ENCODE measurements at regions not wholly inside any gene's neighbourhood (a gene's known extent, or its start where the extent isn't known, plus 50 kb on each side); places are given as distances from the start of the nearest gene placed in this dataset. TPM values are rescaled to one million over a fixed set of nuclear protein-coding genes. Genes with fewer than 3 reads are reported as not detected.
"Not testable (repeated sequence)": the region's sequence is repeated elsewhere in the genome, so short reads cannot be mapped to it uniquely, and the experiment has no call there.

DNA sequence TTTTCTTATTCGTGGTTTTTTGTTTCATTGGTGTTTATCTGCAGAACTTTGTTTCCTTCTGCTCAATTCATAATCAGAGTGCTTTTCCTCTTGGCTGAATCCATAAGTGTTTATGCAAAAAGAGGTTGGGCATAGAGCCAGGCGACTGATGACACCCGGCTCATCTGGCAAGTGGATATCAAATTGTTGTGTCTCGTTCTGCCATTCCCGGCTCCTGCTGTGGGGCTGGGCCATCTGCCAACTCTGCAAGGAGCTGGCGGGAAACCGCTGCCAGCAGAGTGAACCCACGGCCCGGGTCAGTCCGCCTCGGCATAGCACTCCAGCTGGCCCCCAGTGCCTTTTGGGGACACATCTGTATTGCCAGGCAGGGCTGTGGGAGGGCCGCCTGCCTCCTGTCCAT, 83.0 kb upstream of the ROPN1B start:
- peak; percentile 74 for DNase-seq (ENCODE audit: low spot score)
- ATAC-seq; intact Hi-C loops (cut with DNase I): not testable (repeated sequence)

DNA sequence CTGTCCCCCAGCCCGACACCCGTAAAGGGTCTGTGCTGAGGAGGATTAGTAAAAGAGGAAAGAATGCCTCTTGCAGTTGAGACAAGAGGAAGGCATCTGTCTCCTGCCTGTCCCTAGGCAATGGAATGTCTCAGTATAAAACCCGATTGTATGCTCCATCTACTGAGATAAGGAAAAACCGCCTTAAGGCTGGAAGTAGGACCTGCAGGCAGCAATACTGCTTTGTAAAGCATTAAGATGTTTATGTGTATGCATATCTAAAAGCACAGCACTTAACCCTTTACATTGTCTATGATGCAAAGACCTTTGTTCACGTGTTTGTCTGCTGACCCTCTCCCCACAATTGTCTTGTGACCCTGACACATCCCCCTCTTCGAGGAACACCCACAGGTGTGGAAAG, 69.8 kb upstream of the ROPN1B start:
- intact Hi-C loops (cut with DNase I); ATAC-seq; DNase-seq (ENCODE audit: low spot score): not testable (repeated sequence)

- intact Hi-C loops (cut with DNase I); ATAC-seq: not testable (repeated sequence)
Measured at GRCh38 chr3:125901473-125901872, 67.5 kb upstream of the ROPN1B start.

DNA sequence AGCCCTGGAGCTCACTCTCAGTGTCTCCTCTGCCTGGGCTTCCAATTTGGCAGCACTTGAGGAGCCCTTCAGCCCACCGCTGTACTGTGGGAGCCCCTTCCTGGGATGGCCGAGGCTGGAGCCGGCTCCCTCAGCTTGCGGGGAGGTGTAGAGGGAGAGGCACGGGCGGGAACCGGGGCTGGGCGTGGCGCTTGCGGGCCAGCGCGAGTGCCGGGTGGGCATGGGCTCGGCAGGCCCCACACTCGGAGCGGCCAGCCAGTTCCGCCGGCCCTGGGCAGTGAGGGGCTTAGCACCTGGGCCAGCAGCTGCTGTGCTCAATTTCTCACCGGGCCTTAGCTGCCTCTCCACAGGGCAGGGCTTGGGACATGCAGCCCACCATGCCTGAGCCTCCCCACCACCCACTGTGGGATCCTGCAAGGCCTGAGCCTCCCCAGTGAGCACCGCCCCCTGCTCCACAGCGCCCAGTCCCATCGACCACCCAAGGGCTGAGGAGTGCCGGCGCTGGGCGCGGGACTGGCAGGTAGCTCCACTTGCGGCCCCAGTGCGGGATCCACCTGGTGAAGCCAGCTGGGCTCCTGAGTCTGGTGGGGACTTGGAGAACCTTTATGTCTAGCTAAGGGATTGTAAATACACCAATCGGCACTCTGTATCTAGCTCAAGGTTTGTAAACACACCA, 65.1 kb upstream of the ROPN1B start:
- ATAC-seq; DNase-seq (ENCODE audit: low spot score): not testable (repeated sequence)

More at GRCh38 chr3:125901473-125901872, 67.5 kb upstream of the ROPN1B start:
- not testable (repeated sequence) for DNase-seq (ENCODE audit: low spot score)

GRCh38 chr3:125907279-125907678, 61.7 kb upstream of the ROPN1B start:
- DNase-seq (ENCODE audit: low spot score); ATAC-seq; intact Hi-C loops (cut with DNase I): not testable (repeated sequence)

More for the DNA sequence above, 65.1 kb upstream of the ROPN1B start:
- intact Hi-C loops (cut with DNase I), result not testable (repeated sequence)

DNA sequence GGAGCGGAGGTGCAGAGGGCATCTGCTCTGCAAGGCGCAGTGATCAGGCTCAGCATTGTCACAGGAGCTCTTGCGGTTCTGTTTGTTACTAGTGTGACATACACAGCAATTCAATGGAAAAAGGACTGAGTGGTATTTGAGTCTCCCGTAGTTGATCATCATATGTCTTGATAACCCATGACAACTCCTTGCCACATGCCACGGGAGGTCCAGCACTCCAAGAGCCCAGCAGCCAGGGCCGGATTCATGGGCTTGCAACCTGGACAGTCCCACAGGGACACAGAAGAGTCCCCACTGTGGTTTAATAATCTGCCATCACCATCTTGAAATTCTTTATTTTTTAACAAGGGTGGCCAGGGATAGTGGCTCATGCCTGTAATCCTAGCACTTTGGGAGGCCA, 58.1 kb upstream of the ROPN1B start:
- intact Hi-C loops (cut with DNase I); ATAC-seq; DNase-seq (ENCODE audit: low spot score): not testable (repeated sequence)

DNA sequence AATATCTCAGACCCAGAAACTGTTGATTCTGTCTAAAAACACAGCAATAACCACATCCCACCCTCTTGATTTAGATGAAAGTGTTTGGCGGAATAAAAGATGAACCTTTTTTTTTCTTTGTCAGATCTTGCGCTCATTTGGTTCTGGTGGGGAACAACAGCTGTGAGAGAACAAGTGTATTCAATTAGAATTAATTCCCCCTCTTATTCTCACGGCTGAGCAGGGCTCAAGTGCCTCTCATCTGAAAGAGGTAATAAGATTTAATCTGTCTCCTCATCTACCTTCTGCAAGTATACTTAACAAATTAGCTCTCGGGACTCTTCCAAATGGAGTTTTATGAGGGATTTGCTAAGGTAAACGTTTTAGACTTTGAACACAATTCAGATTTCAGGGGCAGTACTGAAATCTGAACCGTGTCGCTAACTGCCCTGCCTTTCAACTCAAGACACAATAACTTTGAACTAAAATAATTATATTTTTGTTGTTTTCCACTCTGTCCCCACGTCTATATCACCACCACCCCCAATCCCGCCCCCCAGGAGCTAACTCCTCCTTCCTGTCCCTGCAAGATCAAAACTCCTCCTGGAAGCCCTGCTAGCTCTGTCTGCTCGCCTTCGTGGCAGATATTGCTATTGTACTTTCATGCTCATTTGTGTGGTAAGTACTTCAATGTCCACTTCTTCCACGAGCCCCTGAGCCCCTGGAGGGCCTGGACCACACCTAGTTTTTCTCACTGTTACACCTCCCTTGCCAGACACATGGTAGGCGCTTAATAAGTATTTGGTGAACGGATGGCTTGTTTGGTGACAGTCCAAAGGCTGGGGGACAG, 54.2 kb upstream of the ROPN1B start:
- DNase-seq (ENCODE audit: low spot score); ATAC-seq; intact Hi-C loops (cut with DNase I): not testable (repeated sequence)

GRCh38 chr3:125915437-125915787, 53.6 kb upstream of the ROPN1B start:
- DNase-seq (ENCODE audit: low spot score); intact Hi-C loops (cut with DNase I); ATAC-seq: not testable (repeated sequence)

DNA sequence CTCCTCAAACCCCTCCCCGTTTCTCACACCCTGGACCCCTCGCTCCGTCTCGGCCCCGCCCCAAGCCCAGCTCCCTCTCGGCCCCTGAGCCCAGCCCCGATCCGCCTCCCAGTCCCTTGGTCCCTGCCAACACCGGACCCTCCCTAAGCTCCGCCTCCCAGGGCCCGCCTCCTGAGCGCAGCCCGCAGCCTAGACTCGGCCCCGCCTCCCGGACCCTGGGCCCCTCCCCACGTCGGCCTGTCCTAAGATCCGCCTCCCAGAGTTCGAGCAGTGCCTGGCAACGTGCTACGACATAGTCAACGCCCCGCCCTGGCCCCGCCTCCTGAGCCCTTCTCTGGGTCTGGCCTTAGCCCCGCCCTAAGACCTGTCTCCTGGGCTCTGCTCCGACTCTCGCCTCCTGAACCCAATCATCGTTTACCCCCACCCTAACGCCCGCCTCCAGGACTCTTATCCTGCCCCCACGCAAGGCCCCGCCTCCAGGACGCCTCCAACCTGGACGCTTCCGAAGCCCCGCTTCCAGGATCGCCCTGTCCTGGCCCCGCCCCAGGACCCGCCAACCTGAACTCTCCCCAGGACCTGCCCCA, 53.1 kb upstream of the ROPN1B start:
- peak; percentile 93 for ATAC-seq
- intact Hi-C loops (cut with DNase I), result not testable (repeated sequence)
- DNase-seq (ENCODE audit: low spot score), result peak; percentile 100

DNA sequence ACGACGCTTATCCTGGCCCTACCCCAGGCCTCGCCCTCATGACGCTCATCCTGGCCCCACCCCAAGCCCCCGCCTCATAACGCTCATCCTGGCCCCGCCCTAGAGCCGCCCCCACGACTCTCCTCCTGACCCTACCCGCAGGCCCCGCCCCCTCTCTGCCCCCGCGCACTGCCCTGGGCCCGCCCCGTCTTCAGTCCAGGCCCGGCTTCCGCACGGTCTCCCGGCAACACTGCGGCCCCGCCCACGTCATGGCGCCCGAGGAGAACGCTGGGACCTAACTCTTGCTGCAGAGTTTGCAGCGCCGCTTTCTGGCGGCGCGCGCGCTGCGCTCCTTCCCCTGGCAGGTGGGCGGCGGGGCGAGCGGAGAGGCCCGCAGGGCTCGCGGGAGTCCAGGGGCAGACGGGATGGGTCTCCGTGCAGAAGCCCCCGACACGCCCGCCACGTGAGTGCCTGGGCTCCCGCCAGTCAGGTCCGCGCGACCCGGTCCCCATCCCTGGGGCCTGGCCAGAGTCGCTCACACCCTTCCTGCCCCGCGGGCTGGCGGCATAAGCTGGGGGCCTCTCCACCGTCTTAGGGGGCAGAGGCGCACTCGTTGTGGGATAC, 52.5 kb upstream of the ROPN1B start:
- intact Hi-C loops (cut with DNase I), result no loop called here
- peak; percentile 99 for DNase-seq (ENCODE audit: low spot score)
- peak; percentile 100 for ATAC-seq

DNA sequence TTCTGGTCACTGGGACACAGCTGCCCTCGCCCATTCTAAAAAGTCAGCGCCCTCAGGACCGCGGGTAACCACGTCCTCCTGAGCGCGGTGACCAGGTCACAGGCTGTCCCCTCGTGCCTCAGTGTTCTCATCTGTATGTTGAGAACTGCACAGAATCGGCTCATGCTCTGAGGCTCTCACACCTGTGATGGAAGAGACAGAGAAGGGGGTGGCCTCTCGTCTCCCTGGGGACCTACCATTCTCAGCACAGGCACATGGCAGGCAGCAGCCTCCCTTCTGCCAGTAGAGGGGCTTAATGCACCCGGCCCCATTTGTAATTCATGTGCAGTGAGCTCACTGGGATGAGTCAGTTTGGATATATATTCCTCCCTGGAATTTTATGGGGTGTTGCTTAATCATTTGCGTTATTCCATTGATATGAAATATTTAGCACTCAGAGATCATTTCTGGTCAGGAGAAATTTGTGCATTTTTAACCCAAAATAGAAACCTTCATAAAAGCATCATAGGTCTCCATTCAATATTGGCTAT, 51.9 kb upstream of the ROPN1B start:
- intact Hi-C loops (cut with DNase I); ATAC-seq; DNase-seq (ENCODE audit: low spot score): not testable (repeated sequence)

DNA sequence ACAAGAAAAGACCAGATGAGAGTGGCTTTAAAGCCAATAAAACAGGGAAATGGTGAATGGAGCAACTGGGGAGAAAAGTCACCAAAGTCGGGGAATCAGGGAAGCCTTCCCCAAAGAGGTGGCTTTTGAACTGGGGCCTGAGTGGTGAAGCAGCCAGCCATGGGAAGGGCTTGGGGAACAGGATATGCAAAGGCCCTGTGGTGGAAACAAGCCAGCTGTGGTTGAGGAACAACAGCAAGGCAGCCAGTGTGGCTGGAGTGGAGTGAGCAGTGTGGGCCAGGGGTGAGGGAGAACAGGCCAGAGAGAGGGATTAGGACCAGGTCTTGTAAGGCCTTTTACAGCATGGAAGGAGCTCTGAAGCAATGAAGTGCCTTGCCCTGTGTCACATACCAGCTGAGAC, 51.0 kb upstream of the ROPN1B start:
- DNase-seq (ENCODE audit: low spot score); intact Hi-C loops (cut with DNase I); ATAC-seq: not testable (repeated sequence)

DNA sequence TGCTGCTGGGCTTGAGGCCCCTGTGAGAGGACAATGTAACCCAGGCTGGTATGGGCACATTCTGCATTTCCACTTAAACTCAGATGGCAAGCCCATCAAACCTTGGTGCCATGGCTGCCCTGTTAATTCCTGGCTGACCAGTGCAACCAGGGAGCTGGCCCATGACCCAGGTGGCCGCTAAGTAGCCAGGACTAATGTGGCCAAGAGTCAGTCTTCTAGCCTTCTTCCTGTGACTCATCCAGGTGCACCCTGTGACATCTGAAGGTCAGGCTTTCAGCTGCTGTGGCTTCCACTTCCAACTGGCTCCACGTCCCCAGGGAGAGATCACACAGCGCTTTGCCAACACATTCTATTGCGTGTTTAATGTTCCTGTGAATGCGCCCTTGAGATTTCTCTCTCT, 50.5 kb upstream of the ROPN1B start:
- DNase-seq (ENCODE audit: low spot score), result not testable (repeated sequence)

DNA sequence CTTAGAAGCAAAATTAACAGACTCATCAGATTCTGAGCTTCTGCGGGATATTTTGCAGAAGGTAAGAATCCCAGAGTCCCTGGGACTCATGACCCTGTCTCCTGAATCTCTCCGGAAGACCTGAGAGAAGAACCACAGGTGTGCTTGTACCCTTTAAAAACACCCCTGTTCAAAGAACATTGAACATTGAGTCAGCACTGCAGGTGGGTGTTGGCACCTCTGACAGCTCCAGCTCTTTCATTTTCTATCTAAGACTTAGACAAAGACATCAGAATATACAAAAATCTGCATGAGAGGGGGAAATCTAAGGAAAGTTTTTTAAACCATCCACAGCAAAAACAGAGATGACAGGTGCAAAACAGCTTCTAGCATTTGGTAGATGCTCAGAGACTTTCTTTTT, 50.1 kb upstream of the ROPN1B start:
- DNase-seq (ENCODE audit: low spot score); intact Hi-C loops (cut with DNase I); ATAC-seq: not testable (repeated sequence)

More for the DNA sequence above, 50.5 kb upstream of the ROPN1B start:
- ATAC-seq; intact Hi-C loops (cut with DNase I): not testable (repeated sequence)

Small RNAs in the stretch of these regions (microRNA-seq; reads per million reads assigned to microRNA genes)
- not detected for gene MIR548I1

Measured in sciatic nerve (tissue), 2 donors.